Aorta (tissue), 5 donors: ENCODE measurements at regions not wholly inside any gene's neighbourhood (a gene's known extent, or its start where the extent isn't known, plus 50 kb on each side); places are given as distances from the start of the nearest gene placed in this dataset.
"Not testable (repeated sequence)": the region's sequence is repeated elsewhere in the genome, so short reads cannot be mapped to it uniquely, and the experiment has no call there.

Source experiments
- ATAC-seq: fragments of 200-7000 bp; cut with Tn5 transposase; one replicate; pipeline ENCODE4 v1.9.1; 2022; ENCODE audit warnings: moderate library complexity; ENCODE audit not compliant: low FRiP score
- DNase-seq, 2 donors: peaks; one replicate each; pipeline ENCODE4 v3.0.0-alpha.2; 2020
- H3K27ac ChIP-seq, 2 donors: one replicate each; pipeline ENCODE4 v1.5.1; 2013; ENCODE audit warnings: low read length in 2 of 2, mild to moderate bottlenecking in 2 of 2, moderate library complexity in 2 of 2, control low read depth in 1 of 2, inconsistent platforms in 1 of 2, low read depth in 1 of 2
- H3K27me3 ChIP-seq, 2 donors: one replicate each; pipeline ENCODE4 v1.6.1; 2013; ENCODE audit warnings: control low read depth in 1 of 2, low read length in 1 of 2, mild to moderate bottlenecking in 1 of 2, moderate library complexity in 1 of 2; ENCODE audit not compliant: insufficient read depth in 2 of 2, control insufficient read depth in 1 of 2
- H3K36me3 ChIP-seq, 2 donors: one replicate each; pipeline ENCODE4 v1.6.1; 2013; ENCODE audit warnings: control low read depth in 1 of 2, low read length in 1 of 2, mild to moderate bottlenecking in 1 of 2; ENCODE audit not compliant: insufficient read depth in 2 of 2, control insufficient read depth in 1 of 2
- H3K4me1 ChIP-seq, 2 donors: one replicate each; pipeline ENCODE4 v1.6.1; 2013; ENCODE audit warnings: low read length in 2 of 2, control low read depth in 1 of 2, mild to moderate bottlenecking in 1 of 2, moderate library complexity in 1 of 2; ENCODE audit not compliant: insufficient read depth in 2 of 2, control insufficient read depth in 1 of 2
- H3K4me3 ChIP-seq, 2 donors: one replicate each; pipeline ENCODE4 v1.5.1; 2013; ENCODE audit warnings: low read length in 2 of 2, control low read depth in 1 of 2, mild to moderate bottlenecking in 1 of 2
- H3K9me3 ChIP-seq: one replicate; pipeline ENCODE4 v1.6.1; 2013; ENCODE audit warnings: mild to moderate bottlenecking, low read length; ENCODE audit not compliant: control insufficient read depth
- WGBS, 2 donors: extraction: QIAGEN DNeasy Blood & Tissue Kit; methylation state at CpG; one replicate each; pipeline ENCODE4 v1.1.7; 2013; 5-methylcytosine and 5-hydroxymethylcytosine counted together
- intact Hi-C, 2 donors: fragments of 100-400 bp; cut with DNase I; formaldehyde crosslinking; loops; one replicate each; pipeline versions ENCODE4 v1.14.2 to v1.15.0; 2022
- donor health status: healthy with polysubstance abuse.
- donor health status: Bipolar disorder and iron deficiency.
- donor health status: DM: no; HTN: no; CAD: no.
- donor health status: DM: no; HTN: no; CAD: no.
- donor health status: DM: yes; HTN: yes; CAD: no.

DNA sequence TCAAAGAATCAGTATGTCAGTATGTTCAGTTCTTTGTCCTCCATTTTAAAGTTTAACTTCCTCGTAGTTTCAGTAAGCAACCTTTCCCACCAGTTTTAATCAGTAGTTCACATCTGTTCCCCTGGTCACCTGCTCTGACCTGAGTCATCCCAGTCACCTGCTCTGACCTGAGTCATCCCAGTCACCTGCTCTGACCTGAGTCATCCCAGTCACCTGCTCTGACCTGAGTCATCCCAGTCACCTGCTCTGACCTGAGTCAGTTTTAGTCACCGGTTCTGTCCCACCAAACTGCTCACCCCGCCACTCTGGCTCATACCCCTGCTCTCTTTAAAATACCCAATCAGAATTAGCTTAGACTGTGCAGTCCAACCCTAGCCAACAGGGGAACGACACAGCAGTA lies 180.1 kb upstream of the CNTN6 start:
- intact Hi-C loops, ATAC-seq, H3K27ac ChIP-seq, H3K27me3 ChIP-seq, H3K4me3 ChIP-seq, H3K4me1 ChIP-seq, DNase-seq, H3K9me3 ChIP-seq, H3K36me3 ChIP-seq: not testable (repeated sequence)
- 93% methylated on average over 4 of the region's 4 CpGs for WGBS, 2 donors

DNA sequence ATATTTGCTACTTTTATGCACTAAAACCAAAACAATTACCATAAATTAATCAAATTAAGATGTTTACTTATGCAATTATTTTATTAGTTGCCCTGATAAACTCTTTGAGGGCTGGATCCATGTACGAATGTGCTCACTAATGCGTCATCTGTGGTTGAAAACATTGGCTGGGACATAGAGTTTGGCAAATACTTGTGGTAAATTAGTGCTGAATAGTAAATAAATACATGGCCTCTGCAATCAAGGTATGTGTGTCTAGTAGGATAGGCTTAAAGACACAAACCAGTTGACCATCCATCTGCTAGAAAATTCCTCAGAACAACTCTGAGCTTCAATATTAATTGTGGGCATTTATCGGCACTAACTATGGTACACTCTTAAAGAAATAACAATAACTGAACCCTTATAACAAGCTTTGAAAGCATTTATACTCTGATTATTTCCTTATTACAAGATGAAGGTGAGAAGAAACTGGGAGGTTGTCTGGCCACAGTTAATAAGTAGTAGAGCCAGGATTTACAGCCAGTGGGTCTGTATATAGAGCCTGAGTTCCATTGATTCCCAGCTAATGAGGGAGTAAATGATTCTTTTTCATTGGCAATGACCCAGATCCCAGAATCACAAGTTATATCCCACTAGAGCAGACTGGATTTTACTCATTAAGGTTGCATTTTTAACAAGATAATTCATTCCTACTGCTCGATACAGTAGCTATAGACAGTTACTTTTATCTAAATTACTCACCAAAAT lies 169.5 kb upstream of the CNTN6 start:
- intact Hi-C loops = no loop called here
- no peaks in the 10 kb centered on the region for H3K27me3 ChIP-seq
- WGBS, 2 donors = 96 to 98% methylated on average over 4 of the region's 4 CpGs
- ATAC-seq = no peak
- no peaks in the 10 kb centered on the region for H3K9me3 ChIP-seq
- no peak overlapping the region for H3K27ac ChIP-seq
- no peaks in the 10 kb centered on the region for H3K36me3 ChIP-seq
- DNase-seq = no peak
- no peaks in the 10 kb centered on the region for H3K4me1 ChIP-seq
- H3K4me3 ChIP-seq = no peak overlapping the region

DNA sequence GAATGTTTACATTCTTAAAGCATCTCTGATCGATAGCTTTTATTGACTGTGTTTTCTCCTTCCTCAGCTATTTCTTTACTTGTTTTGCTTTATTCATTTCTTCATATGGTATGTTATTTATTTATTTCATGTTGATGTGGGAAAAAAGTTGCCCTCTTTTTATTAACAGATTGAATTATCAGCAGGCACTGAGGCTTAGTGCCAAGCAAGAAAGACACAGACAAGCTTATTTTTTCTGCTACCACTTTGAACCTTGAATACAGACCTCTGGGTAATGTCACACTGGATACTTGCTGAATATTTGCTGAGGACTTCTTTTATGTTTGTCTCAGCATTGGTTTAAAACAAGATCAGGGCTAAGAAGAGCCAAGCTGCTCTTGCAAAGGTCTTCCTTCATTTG lies 162.0 kb upstream of the CNTN6 start:
- no peak overlapping the region for H3K4me3 ChIP-seq
- 73 to 75% methylated on average over 1 of the region's 1 CpG for WGBS, 2 donors
- H3K27ac ChIP-seq = no peak overlapping the region
- H3K4me1 ChIP-seq = no peaks in the 10 kb centered on the region
- ATAC-seq (no peak), DNase-seq (no peak)
- intact Hi-C loops = no loop called here
- H3K27me3 ChIP-seq = no peaks in the 10 kb centered on the region
- no peaks in the 10 kb centered on the region for H3K36me3 ChIP-seq
- H3K9me3 ChIP-seq = no peaks in the 10 kb centered on the region

DNA sequence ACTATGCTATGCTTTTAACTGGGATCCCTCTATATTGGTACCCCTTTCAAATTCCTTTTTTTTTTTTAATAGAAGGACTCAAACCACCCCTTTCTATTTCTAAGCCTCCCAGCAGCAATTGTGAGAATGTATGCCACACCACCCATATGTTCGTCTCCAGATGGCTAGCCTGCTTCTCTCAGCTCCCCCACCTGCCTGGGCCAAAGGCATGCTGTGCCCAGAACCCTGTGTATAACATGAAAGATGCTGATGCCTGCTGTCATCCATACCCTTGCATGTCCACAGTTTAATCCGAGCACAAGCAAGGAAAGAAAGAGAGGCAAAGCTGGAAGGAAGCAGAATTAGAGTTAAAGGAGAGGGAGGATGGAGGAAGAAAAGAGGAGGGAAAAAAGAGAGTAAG lies 159.5 kb upstream of the CNTN6 start:
- no peak for ATAC-seq
- WGBS, 2 donors = 90 to 100% methylated on average over 2 of the region's 2 CpGs
- intact Hi-C loops = no loop called here

DNA sequence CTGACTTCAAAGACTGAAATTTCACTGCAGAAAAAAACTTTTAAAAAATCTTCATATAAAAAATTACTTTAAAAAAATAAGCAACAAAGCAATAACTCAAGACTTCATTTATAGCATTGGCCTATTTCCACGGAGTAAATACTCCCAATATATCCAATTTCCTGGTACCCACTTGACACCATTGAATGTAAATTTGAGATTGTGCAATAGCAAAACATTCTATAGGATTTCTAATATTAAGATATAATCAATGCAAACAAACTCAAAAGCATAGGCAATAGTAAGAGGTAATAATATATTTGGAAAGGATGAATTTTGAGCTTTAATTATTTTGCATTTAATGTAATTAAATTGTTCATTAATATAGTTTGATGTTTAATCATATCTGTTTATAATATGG lies 148.0 kb upstream of the CNTN6 start:
- Histone ChIP-seq H3K4me3 (no peak overlapping the region), H3K27me3 (no peaks in the 10 kb centered on the region), H3K4me1 (no peaks in the 10 kb centered on the region), H3K27ac (no peak overlapping the region), H3K36me3 (no peaks in the 10 kb centered on the region), H3K9me3 (no peaks in the 10 kb centered on the region)
- 85 to 93% methylated on average over 1 of the region's 1 CpG for WGBS, 2 donors
- DNase-seq = no peak
- intact Hi-C loops = no loop called here
- ATAC-seq = no peak

More for the DNA sequence above, 159.5 kb upstream of the CNTN6 start:
- Histone ChIP-seq H3K27me3 (no peaks in the 10 kb centered on the region), H3K36me3 (no peaks in the 10 kb centered on the region), H3K27ac (no peak overlapping the region), H3K9me3 (no peaks in the 10 kb centered on the region), H3K4me1 (no peaks in the 10 kb centered on the region), H3K4me3 (no peak overlapping the region)
- no peak for DNase-seq

DNA sequence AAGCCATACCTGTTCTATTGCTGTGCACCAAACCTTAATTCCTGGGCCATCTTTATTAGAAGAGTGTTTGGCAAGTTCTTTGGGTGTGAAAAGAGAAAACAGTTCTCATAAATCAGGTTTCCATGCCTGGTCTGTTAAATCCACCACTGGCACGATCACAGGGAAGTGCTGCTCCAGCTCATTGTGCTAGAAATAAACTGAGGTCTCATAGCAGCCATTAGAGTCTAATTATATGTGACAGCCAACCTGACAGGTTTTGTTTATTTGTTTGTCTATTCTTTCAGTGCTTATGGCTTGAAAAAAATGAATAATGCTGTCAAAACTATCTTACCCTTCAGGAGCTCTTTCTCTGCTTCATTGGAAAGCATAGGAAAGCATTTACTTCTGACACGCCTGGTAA lies 147.1 kb upstream of the CNTN6 start:
- 70 to 80% methylated on average over 2 of the region's 2 CpGs for WGBS, 2 donors

DNA sequence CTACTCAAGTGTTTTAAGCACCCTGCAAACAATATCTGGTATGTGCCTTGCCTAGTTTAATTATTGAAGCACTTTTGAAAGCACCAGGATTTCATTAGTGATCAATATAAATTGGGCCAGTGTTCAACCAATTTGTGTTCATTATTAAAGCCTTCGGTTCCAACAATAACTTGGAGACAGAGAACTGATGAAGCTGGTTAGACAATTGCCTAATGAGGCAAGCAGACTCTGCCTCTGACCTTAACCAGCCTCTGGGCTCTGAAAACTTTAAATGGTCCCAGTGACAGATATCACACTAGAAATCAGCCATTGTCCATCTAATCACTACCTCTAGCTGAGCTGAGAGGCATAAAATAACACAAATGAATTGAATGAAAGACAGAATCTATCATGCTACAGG lies 139.9 kb upstream of the CNTN6 start:
- Histone ChIP-seq H3K36me3 (no peaks in the 10 kb centered on the region), H3K27ac (no peak overlapping the region), H3K4me1 (no peaks in the 10 kb centered on the region), H3K4me3 (no peak overlapping the region), H3K27me3 (no peaks in the 10 kb centered on the region), H3K9me3 (peaks cover 1% of the 10 kb centered on the region)
- DNase-seq (no peak), ATAC-seq (no peak)
- intact Hi-C loops = no loop called here
- WGBS, 2 donors = 96 to 97% methylated on average over 1 of the region's 1 CpG

More for the DNA sequence above, 147.1 kb upstream of the CNTN6 start:
- no peak overlapping the region for H3K27ac ChIP-seq
- no peak for DNase-seq
- H3K9me3 ChIP-seq = no peaks in the 10 kb centered on the region
- no peak for ATAC-seq
- intact Hi-C loops = no loop called here
- H3K36me3 ChIP-seq = no peaks in the 10 kb centered on the region
- no peaks in the 10 kb centered on the region for H3K4me1 ChIP-seq
- H3K27me3 ChIP-seq = no peaks in the 10 kb centered on the region
- no peak overlapping the region for H3K4me3 ChIP-seq

DNA sequence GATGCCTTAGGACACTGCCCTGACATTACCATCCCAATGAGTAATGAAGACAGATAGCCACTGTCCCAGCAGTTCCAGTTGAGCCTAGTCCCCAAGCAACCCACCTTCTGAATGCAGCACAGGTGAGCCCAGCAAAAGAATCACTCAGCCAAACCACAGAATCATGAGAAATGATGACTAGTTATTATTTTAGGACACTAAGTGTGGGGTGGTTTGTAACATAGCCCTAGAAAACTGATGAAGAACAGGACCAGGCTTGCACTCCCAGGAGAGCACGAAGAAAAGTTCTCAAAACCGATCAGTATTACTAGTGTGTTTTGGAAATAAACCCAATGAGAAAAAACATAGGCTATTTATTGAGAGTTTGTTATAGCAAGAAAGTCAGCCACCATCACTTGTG lies 129.6 kb upstream of the CNTN6 start:
- Histone ChIP-seq H3K27me3 (no peaks in the 10 kb centered on the region), H3K27ac (no peak overlapping the region), H3K4me3 (no peak overlapping the region), H3K9me3 (no peaks in the 10 kb centered on the region), H3K4me1 (peaks cover 0 to 3% of the 10 kb centered on the region in 2 donors), H3K36me3 (no peaks in the 10 kb centered on the region)
- ATAC-seq (no peak), DNase-seq (no peak)
- WGBS, 2 donors = 16 to 28% methylated on average over 2 of the region's 2 CpGs
- intact Hi-C loops = no loop called here

DNA sequence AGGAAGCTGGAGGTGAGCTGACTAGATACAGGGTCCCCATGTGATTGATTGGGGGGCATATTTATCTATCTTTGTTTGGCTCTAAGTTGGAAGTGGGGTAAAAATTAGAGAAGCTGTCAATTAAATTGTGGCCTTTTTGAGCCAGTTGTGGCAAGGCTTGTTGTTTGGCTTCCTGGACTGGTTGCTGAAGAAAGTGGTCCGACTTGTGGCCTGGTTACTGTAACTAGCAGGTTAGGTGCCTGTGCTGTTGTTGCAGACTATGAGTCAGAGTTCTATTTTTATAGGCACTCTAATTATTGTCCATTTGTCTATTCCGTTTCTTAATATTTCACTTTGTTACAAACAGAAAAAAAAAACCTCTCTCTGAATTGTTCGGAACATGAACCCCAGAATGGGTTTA lies 129.1 kb upstream of the CNTN6 start:
- Histone ChIP-seq H3K27me3 (no peaks in the 10 kb centered on the region), H3K9me3 (no peaks in the 10 kb centered on the region), H3K27ac (no peak overlapping the region), H3K4me3 (no peak overlapping the region), H3K4me1 (peaks cover 0 to 3% of the 10 kb centered on the region in 2 donors), H3K36me3 (no peaks in the 10 kb centered on the region)
- intact Hi-C loops = no loop called here
- DNase-seq = no peak
- ATAC-seq = no peak
- WGBS, 2 donors = 2 to 15% methylated on average over 3 of the region's 3 CpGs
